ENCODE measurements at regions not wholly inside any gene's neighbourhood (a gene's known extent, or its start where the extent isn't known, plus 50 kb on each side); places are given as distances from the start of the nearest gene placed in this dataset.
A peak's percentile ranks its signal among the peaks of the same experiment; 100 is the strongest.

DNA sequence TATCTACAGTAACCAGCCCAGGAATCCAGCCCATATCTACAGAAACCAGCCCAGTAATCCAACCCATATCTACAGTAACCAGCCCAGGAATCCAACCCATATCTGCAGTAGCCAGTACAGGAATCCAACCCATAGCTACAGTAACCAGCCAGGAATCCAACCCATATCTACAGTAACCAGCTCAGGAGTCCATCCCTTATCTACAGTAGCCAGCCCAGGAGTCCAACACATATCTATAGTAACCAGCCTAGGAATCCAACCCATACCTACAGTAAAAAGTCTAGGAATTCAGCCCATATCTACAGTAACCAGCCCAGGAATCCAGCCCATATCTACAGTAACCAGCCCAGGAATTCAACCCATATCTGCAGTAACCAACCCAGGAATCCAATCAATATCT is 445.0 kb upstream of the BOD1L1 start:
- no peak for DNase-seq (ENCODE audit: low read depth, low spot score)
- H3K27ac ChIP-seq, result no peak overlapping the region

DNA sequence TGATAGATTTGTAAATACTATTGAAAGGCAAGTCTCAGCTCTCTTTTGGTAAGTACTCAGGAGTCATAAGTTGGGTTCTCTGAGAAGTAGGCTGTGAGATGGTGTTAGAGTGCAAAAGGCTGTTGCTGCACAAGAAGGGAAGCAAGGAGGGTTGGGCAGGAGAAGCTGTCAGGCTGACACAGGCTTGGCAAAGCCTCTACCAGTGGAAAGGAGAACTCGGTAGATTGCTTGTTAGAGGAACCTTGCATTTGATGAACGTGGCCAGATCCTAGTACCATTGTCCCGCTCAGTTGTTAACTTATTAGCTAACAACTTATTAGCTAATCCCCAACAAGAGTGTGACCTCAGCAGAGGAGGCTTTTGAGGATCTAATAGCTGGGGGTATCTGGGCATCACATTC is 449.3 kb upstream of the BOD1L1 start:
- no peak overlapping the region for H3K27ac ChIP-seq
- DNase-seq (ENCODE audit: low read depth, low spot score), result no peak

DNA sequence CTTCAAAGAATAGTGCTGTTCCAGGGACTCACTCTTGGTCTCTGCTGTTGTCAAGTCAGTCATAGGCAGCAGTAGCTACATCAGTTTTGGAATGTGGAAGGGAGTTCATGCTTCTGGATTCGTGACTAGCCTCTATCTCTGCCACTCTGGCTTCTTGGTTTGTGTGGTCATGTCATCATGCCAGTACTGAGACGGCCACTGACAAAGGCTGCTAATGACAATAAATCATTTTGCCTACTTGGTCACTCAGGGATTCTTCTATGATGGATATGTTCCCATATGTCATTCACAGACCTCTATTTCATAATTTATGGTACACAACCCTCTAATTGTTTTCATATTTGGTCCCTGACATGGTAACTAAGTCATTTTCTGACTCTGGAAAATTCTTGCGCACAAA is 450.8 kb upstream of the BOD1L1 start:
- no peak for DNase-seq (ENCODE audit: low read depth, low spot score)

DNA sequence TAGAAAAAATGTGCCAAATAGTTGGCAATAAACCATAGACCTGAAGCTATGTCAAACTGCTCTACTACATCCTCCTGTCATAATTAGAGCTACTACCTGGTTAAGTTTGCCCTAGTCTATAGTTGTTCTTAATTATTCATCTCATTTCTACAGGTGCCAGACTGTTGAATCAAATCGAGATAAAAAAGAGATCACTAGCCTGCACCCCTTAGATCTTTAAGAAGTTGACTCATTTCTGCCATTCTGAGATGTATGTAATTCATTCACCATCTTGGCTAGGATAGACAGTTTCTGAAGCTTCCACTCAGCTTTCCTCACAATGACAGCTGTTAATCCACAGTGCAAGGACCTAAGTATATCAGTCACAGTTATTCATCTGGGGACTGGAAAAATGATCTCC is 452.1 kb upstream of the BOD1L1 start:
- DNase-seq (ENCODE audit: low read depth, low spot score), result no peak
- no peak overlapping the region for H3K27ac ChIP-seq

More for the DNA sequence above, 450.8 kb upstream of the BOD1L1 start:
- no peak overlapping the region for H3K27ac ChIP-seq

DNA sequence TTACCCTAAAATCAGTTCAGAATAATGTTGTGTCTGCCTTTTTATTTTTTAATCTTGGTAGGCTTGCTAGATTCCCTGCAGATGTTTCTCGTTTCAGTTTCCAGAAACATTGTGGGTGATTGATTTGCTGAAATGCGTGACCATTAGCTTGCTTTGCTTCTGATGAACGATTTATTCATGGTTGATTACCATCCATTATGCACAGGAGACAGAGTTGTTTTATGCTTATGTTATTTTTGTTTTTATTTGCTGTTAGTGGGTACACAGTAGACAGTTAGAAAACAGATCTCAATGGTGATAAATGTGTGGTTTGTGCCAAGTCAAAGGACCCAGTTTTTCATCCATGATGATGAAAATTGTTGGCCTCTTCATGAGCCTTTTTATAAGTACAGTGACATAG is 455.6 kb upstream of the BOD1L1 start:
- no peak overlapping the region for H3K27ac ChIP-seq
- DNase-seq (ENCODE audit: low read depth, low spot score), result no peak

DNA sequence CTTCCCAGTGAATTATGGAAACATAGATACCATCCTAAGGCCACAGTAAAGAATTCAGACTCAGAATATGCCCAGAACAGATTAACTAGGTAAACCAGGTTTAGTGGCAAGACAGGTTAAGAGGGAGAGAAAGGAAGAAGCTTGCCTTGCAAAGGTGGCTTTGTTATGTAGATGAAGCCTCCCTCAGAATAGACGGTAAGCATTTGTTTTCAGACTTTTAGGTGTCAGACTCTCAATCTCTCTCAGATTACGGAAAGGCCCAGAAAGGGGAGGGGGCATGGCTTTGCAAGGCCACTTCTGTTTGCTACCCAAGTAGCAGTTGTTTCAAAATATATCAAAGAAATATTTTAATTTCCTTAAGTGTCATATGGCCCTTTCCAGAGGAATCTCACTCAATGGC is 457.1 kb upstream of the BOD1L1 start:
- no peak overlapping the region for H3K27ac ChIP-seq
- DNase-seq (ENCODE audit: low read depth, low spot score), result no peak

DNA sequence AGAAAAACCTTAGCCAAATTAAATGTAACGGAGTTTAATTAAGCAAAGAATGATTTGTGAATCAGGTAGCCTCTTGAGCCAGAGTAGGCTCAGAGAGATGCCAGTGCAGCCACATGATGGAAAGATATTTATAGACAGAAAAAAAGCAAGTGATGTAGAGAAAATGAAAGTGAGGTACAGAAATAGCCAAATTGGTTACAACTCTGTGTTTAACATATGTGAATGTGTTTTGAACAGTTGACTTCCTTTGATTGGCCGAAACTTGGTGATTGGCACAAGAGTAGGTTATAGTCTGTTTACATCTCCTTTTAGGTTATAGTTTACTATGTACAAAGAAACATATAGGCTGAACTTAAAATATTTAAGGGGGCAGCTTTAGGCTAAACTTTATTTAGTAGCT is 459.9 kb upstream of the BOD1L1 start:
- DNase-seq (ENCODE audit: low read depth, low spot score), result no peak
- H3K27ac ChIP-seq, result no peak overlapping the region

DNA sequence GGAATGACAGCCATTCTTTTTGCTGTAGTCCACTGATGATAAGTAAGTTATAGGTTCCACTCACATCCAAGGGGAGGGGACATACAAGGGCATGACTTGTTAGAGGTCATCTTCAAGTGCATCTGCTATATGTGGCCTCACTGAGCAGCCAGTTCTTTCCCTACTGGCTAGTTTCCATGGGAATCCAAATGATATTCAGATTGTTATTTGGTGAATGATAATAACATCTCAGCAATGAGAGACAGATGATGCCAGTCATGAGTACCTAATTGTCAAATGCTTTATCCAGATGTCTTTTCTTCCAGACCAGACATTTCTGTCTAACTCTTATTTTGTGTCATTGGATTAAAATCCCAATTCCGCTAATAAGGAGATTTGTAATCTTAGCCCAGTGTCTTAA is 460.4 kb upstream of the BOD1L1 start:
- DNase-seq (ENCODE audit: low read depth, low spot score), result no peak
- no peak overlapping the region for H3K27ac ChIP-seq

DNA sequence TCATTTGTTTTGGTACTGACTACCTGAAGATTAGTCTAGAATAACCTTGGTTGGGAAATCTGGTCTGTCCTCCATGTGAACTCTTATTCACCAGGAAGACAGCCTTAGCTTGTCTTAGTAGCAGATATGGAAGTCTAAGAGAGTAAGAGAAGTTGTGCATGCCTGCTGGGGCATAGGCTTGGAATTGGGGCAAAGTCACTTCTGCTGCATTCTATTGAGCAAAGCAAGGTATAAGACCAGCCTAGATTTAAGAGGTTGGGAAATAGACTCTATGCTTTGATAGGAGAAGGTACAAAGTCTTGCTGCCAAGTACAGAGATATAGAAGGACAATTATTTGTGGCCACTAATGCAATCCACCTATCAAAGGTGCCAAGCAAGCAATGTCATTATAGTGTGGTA is 464.0 kb upstream of the BOD1L1 start:
- DNase-seq (ENCODE audit: low read depth, low spot score), result no peak
- no peak overlapping the region for H3K27ac ChIP-seq

DNA sequence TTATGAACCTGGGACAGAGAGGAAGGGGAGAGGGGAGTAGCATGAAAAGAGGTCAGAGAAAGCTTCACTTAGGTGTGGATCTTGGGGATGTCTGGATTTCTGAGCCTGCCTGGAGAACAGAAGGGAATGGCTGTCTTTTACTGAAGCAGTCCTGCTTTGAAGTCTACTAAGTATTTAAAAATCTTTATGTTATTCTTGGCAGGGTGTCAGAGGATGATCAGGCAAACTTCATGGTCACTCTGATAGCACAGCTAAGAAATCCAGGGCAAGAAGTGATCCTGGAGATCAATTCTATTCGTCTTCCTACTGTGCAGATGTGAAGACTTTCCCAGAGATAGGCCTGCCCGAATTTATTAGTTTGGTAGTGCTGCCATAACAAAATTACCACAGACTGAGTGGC is 464.4 kb upstream of the BOD1L1 start:
- DNase-seq (ENCODE audit: low read depth, low spot score), result no peak
- H3K27ac ChIP-seq, result no peak overlapping the region

DNA sequence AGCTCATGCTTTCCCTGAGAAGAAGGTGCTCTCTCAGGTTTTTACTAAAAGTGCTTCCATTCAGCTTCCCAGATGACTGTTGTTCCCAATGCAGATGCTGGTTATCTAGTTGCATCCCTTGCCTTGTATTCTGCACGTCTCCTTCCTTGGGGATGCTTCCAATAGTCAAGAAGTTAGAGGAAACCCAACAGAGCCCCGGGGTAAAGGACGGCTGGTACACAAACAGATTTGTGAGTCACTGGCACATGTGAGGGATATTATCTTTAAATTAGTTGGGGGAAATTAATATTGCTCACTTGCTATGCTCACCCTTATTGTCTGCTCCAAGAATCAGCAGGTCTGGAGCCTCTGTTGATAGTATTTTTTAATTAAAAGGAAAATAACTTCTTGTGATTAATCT is 465.2 kb upstream of the BOD1L1 start:
- H3K27ac ChIP-seq, result no peak overlapping the region
- DNase-seq (ENCODE audit: low read depth, low spot score), result no peak

DNA sequence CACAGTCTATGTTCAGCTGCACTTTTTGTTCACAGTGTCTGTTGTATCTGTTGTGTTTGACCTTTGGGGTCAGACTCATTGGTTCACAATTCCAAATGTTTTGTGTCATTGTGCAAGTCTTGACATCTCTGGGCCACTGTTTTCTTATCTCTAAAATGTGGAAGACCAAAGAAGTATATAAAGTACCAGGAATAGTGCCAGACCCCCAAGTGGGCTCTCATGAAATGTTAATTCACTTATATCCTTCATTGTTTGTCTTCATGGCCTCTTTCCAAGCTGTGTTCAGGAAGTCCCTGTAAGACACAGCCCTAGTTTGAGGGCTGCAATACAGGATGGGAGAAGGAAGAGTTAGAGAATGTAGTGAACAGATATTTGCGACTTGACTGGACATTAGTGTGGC is 468.3 kb upstream of the BOD1L1 start:
- no peak for DNase-seq (ENCODE audit: low read depth, low spot score)
- no peak overlapping the region for H3K27ac ChIP-seq

DNA sequence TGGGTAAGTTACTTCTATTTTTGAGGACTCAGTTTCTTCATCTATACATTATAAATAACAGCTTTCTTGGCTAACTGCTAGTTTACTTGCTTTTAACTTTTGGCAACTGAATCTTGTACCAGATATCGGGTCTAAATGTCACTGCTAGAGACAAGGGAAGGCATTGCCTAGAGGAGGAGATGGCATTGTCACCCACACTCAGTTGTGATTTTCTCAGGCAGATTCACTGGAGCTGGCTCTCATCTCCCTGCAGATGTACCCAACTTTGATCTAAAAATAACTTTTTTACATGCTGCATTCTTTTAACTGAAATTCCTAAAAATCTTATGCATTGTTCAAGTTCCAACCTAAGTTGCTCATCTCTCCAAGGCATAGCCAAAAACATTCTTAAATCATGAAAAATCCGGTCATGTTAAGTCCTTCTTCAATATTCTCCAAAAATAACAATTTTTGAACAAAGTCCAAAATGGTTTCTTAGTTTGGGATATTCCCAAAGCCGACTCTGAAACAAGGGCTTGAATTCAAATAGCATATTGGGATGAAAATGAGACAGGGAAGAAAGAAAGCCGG is 469.0 kb upstream of the BOD1L1 start:
- no peak overlapping the region for H3K27ac ChIP-seq
- no peak for DNase-seq (ENCODE audit: low read depth, low spot score)

DNA sequence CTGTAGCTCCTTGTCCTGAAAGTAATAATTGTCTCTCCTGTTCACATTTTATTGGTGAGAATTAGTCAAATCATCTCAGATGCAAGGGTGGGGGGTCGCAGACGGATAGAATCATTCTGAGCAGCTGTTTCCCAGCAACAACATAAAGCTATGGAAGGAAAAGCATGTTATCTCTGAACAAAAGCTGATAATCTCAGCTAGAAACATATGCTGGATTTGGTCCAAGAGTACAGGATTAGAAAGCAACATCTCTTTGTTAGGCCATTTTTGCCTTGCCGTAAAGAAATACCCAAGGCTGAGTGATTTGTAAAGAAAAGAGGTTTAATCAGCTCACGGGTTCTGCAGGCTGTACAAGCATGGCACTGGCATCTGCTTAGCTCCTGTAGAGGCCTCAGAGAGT is 472.8 kb upstream of the BOD1L1 start:
- no peak overlapping the region for H3K27ac ChIP-seq
- DNase-seq (ENCODE audit: low read depth, low spot score), result no peak

DNA sequence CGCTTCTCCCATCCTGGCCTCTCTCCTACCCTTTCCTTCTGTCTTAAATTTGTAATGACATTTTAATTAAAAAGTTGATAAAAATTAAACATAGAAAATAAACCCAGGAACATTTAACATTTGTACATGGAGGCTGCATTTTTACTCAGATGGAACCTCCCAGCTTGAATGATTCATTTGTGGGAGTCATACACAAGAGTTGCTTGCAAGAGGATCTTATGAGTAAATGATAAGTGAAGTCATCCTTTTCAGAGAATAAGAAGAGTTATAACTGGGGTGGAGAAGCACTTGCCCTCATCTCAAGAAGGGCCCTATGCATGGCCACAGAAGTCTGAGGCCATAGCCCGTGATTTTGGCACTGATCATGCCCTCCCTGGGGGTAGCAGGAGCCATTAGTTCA is 482.9 kb upstream of the BOD1L1 start:
- H3K27ac ChIP-seq, result no peak overlapping the region
- DNase-seq (ENCODE audit: low read depth, low spot score), result peak; percentile 59

DNA sequence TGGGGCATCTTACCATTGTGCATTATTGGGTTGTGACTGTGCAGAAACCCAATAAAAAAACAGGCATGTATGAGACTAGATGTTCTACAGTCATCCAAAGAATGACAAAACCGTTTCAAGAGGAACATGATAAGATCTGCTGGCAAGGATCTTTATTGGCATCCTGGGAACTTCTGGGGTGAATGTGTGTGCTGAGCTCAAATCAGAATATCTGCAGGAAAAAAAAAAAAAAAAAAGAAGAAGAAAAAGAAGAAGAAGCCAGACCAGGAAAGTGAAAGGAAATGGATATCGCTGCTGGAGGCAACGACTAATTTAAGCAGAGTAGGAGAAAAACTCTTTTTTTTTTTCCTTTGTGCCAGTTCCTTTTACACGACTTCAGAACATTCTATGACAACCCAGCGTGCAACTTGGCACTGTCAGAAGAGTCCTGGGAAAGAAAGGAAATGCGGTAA is 484.2 kb upstream of the BOD1L1 start:
- H3K27ac ChIP-seq, result no peak overlapping the region
- DNase-seq (ENCODE audit: low read depth, low spot score), result peak; percentile 73

DNA sequence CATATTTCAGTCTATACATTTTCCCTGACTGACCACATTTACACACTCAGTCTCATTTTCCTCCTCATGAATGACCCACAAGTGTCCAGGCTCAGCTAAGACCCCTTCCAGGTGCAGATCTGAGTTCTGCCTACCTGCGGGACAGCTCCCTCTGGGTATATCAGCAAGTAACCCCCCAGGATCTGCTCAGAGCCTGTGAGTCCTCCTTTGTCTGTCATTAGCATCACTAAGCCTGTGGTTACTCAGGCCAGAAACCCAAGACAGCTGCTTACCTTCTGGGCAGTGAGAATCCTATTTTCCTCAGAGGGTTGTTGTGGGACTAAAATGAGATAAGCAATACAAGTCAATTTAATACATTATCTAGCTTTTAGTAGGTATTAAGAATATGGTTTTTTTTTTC is 487.6 kb upstream of the BOD1L1 start:
- no peak overlapping the region for H3K27ac ChIP-seq
- DNase-seq (ENCODE audit: low read depth, low spot score), result no peak

DNA sequence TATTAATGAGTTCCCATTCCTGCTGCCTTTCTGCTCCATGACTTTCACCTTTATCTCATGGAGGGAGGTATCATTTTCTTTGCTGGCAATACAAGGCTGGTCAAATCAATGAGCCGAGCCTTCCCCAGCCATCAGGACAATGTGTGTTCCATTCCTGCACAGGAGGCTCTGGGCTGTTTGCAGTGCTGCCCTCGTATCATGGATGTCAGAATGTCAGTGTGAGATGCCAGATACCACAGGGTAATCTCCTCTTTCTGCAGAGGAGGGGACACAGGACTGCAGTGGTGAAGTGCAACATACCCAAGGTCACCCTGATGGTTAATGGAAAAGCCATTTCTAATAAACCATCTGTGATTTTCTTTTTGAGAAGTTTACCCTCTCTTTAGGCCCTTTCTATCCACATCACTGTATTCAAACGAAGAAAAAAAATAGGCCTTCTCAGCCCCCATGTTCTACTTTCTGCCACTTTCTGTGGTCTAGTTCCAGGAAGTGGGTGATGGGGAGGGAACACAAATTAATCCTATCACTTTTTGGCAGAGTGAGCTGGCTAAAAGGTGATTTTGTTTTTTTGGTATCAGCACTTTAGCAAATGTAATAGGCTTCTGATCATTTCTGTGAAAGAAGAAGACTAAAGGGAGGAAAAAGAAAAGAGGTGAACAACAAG is 490.2 kb upstream of the BOD1L1 start:
- no peak for DNase-seq (ENCODE audit: low read depth, low spot score)
- H3K27ac ChIP-seq, result no peak overlapping the region

DNA sequence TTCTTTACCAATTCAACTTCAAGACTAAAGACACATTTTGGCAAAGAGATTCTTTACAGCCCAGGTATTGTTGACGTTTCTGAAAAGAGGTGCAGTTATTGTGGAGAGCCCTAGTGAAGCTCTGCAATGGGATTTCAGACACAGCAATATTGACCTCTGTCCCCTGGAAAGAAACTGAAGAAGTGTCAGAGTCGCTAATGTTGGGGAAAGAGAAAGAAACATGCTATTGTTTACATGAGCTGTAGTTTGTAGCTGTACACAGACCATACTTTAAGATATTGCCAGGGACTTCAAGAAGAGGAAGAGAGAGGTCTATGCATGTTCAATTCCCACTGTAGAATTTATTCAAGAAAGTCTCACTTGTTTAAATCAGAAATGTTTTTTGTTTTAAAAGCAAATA is 497.3 kb upstream of the BOD1L1 start:
- no peak for DNase-seq (ENCODE audit: low read depth, low spot score)
- H3K27ac ChIP-seq, result no peak overlapping the region

DNA sequence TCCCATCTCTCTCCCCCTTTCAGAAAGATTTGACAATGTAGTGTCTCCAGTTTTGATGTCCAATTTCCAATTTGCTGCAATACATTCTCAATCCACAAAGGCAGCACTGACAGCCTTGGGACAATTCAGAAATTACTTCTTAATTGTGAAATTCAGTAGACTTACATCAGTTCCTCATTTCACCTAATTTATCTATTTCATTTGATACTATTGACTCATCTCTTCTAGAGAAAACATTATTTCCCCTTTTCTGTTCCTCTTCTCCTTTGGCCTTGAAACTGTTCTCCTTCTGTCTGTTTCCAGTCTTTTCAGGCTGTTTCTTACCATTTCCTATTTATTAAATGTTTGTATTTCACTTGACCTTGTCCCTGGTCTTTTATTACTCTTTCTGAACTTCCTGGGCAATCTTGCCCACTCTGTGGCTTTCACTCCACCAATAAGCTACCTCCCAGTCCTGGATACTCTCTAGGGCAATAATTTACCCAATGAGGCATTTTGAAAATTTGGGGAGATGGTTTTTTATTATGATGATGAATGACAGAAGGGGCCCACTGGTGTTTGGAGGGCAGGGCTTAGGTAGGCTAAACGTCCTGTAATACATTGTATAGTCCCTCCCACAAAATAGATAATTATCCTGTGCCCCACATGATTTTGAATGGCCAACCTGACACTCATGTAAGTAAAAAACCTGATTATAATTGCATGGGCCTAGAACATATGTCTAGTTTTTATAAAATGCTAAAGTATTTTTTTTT is 498.0 kb upstream of the BOD1L1 start:
- no peak overlapping the region for H3K27ac ChIP-seq
- DNase-seq (ENCODE audit: low read depth, low spot score), result no peak

DNA sequence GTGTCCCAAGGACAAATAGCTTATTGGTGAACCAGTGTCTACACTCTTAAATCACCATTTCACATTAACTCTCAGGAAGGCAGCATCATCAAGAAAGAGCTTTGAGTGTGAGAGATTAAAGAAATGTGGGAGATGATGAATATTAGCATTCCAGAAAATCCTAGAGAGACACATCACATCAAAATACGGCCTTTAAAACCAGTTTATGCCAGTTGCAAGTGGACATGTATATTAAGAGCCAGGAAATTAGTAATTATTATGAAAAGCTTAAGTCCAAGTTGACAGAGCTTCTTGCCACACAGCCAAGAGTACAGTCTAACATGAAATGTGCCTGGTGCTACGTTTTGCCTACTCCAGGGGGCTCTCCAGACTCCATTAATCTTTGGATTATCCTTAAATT is 503.0 kb upstream of the BOD1L1 start:
- no peak overlapping the region for H3K27ac ChIP-seq
- DNase-seq (ENCODE audit: low read depth, low spot score), result no peak

DNA sequence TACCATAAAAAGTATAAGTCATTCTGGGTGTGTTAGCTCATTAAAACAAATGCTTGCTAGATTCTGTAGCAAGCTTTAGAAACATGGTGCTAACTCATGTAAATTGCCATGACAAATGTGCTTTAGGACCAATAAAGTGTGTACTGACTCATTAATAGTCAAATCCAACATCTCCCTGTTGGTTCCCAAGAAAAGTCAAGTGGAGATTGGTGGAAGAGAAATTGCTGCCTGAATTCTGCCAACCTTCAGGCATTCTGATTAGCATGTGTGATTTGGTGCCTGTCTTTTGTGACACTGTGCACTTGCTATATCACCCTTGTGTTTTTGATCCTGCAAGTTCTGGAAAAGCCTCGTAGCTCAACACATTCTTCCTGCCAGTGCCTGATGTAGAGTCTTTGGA is 503.8 kb upstream of the BOD1L1 start:
- no peak overlapping the region for H3K27ac ChIP-seq
- DNase-seq (ENCODE audit: low read depth, low spot score), result no peak

Data from epithelial cell of prostate (primary cell).